Fibroblast of gingiva (primary cell): ENCODE measurements at regions not wholly inside any gene's neighbourhood (a gene's known extent, or its start where the extent isn't known, plus 50 kb on each side); places are given as distances from the start of the nearest gene placed in this dataset.

Experiments used
- DNase-seq: peaks from one replicate; pipeline ENCODE4 v3.0.0-alpha.2; 2011; ENCODE audit warnings: low read depth

- no peak for DNase-seq
These were observed 197.9 kb downstream of the MAFB start for GRCh38 chr20:40491009-40491590.

GRCh38 chr20:40489886-40490285 is 199.2 kb downstream of the MAFB start:
- peak; percentile 60 for DNase-seq

- no peak for DNase-seq
These were observed 200.6 kb downstream of the MAFB start for GRCh38 chr20:40488401-40488800.

- no peak for DNase-seq
These were observed 202.7 kb downstream of the MAFB start for GRCh38 chr20:40486297-40486696.

GRCh38 chr20:40481743-40482458 is 207.1 kb downstream of the MAFB start:
- DNase-seq = no peak

GRCh38 chr20:40481337-40481736 is 207.7 kb downstream of the MAFB start:
- DNase-seq = peak; percentile 30

- DNase-seq = peak; percentile 36
These were observed 211.2 kb downstream of the MAFB start for GRCh38 chr20:40477805-40478204.

- no peak for DNase-seq
These were observed 212.6 kb downstream of the MAFB start for GRCh38 chr20:40476461-40476860.

- no peak for DNase-seq
These were observed 216.1 kb downstream of the MAFB start for GRCh38 chr20:40472905-40473304.

GRCh38 chr20:40471261-40471629 is 217.8 kb downstream of the MAFB start:
- DNase-seq = no peak

- DNase-seq = no peak
These were observed 218.4 kb downstream of the MAFB start for GRCh38 chr20:40470445-40471260.

GRCh38 chr20:40468759-40469158 is 220.3 kb downstream of the MAFB start:
- no peak for DNase-seq

- no peak for DNase-seq
These were observed 221.2 kb downstream of the MAFB start for GRCh38 chr20:40467703-40468411.

GRCh38 chr20:40467067-40467466 is 222.0 kb downstream of the MAFB start:
- no peak for DNase-seq

GRCh38 chr20:40464731-40465208 is 224.3 kb downstream of the MAFB start:
- no peak for DNase-seq

- no peak for DNase-seq
These were observed 225.9 kb downstream of the MAFB start for GRCh38 chr20:40463171-40463570.

- no peak for DNase-seq
These were observed 226.5 kb downstream of the MAFB start for GRCh38 chr20:40462566-40462965.

GRCh38 chr20:40459299-40459698 is 229.7 kb downstream of the MAFB start:
- DNase-seq = no peak

GRCh38 chr20:40457404-40457803 is 231.6 kb downstream of the MAFB start:
- no peak for DNase-seq

GRCh38 chr20:40452758-40453157 is 236.3 kb downstream of the MAFB start:
- DNase-seq = no peak

- DNase-seq = no peak
These were observed 237.5 kb downstream of the MAFB start for GRCh38 chr20:40451552-40451951.

- DNase-seq = no peak
These were observed 238.9 kb downstream of the MAFB start for GRCh38 chr20:40449974-40450616.
